GM12891 (cell line): ENCODE measurements at regions not wholly inside any gene's neighbourhood (a gene's known extent, or its start where the extent isn't known, plus 50 kb on each side); places are given as distances from the start of the nearest gene placed in this dataset.

Source experiments
- DNase-seq: peaks from one replicate; pipeline ENCODE4 v3.0.0; 2011; ENCODE audit warnings: low spot score; ENCODE audit not compliant: insufficient read length
- FAIRE-seq: peaks from 2 replicates; lab custom pipeline; 2011; peaks lifted over from hg19 to GRCh38; lab: Jason Lieb, UNC
- PAX5 ChIP-seq: IDR thresholded peaks from 2 replicates; pipeline ENCODE4 v1.6.1; 2011; ENCODE audit warnings: low read length, moderate library complexity, mild to moderate bottlenecking; ENCODE audit not compliant: insufficient read depth, severe bottlenecking
- POLR2A ChIP-seq: IDR thresholded peaks from 2 replicates; pipeline ENCODE4 v1.6.1; 2011; ENCODE audit warnings: low read depth, low read length, control low read depth
- POLR2AphosphoS5 ChIP-seq: IDR thresholded peaks from 2 replicates; pipeline ENCODE4 v1.6.1; 2011; ENCODE audit warnings: low read depth, low read length, control low read depth
- POU2F2 ChIP-seq: IDR thresholded peaks from 2 replicates; pipeline ENCODE4 v1.6.1; 2011; ENCODE audit warnings: low read depth, mild to moderate bottlenecking, control low read depth, low read length, moderate library complexity
- SPI1 ChIP-seq: IDR thresholded peaks from 2 replicates; pipeline ENCODE4 v1.6.1; 2011; ENCODE audit warnings: low read depth, low read length, control low read depth
- TAF1 ChIP-seq: IDR thresholded peaks from 2 replicates; pipeline ENCODE4 v1.6.1; 2011; ENCODE audit warnings: low read depth, low read length, control low read depth

- TF ChIP-seq POLR2AphosphoS5 (no peak), PAX5 (no peak), TAF1 (no peak), POLR2A (no peak), SPI1 (no peak), POU2F2 (no peak)
- DNase-seq = no peak
- FAIRE-seq = no peak
These were observed 395.8 kb upstream of the PHF14 start for GRCh38 chr7:10577866-10578374.

DNA sequence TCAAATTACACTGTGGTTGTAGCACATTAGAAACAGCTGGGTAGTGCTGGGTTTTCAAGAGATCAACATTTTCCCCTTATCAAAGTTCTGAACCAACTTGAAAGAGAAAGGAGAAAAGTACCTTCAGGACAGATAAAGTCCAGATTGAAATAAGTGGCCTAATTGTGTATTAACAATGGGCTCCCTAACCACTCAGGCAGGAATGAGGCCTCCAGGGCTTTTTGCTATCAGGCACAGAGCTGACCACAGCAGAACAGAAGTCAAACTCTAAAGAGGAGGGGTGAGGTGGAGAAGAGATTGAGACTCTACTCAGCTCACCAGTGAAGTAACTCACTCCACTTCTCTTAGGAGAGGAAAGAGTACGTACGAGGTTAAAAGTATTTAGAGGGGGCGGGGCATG, 394.1 kb upstream of the PHF14 start:
- no peak for FAIRE-seq
- DNase-seq = no peak
- no peak for TF ChIP-seq POU2F2
- TF ChIP-seq TAF1 = no peak
- no peak for TF ChIP-seq POLR2A
- no peak for TF ChIP-seq SPI1
- no peak for TF ChIP-seq POLR2AphosphoS5
- no peak for TF ChIP-seq PAX5

- TF ChIP-seq POU2F2 (no peak), POLR2AphosphoS5 (no peak), TAF1 (no peak), SPI1 (no peak), PAX5 (no peak), POLR2A (no peak)
- DNase-seq = no peak
- FAIRE-seq = no peak
These were observed 388.8 kb upstream of the PHF14 start for GRCh38 chr7:10584886-10585285.

DNA sequence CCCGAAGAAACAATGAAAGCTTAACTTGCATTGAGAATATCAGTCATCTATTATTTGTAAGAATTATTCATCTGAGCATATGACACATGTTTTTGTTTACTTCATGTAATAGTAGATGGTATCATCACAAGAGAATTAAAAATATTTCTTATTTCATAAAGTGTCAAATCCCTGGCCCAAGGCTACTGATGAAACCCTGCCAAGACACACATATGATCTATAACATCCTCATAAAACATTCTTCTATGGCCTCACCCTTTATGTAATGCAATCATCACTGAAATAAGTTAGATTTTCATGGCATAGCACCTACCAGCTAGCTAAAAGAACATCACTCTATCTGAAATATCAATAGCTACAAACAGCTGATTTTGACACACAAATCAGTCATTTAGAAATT, 385.6 kb upstream of the PHF14 start:
- TF ChIP-seq POU2F2 (no peak), POLR2AphosphoS5 (no peak)
- DNase-seq = no peak
- no peak for FAIRE-seq

DNA sequence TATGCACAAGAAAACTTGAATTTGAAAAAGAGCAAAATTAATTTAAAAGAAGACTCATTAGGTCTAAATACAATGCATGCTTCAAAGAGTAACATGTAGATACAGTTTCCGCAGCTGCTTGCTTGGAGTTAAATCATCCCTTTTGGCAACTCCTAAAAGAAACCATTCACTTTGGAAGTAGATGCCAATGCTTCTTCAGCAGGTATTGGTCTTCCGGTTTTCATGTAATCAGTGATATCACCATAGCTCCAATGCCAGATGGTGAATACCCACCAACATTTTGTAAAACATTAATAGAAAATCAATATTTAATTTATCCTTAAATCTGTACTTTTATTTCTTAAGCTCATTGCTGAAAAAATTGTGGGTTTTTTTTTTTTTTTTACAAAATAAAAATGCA, 381.1 kb upstream of the PHF14 start:
- DNase-seq (no peak), FAIRE-seq (no peak)
- TF ChIP-seq SPI1 (no peak), POLR2A (no peak), POLR2AphosphoS5 (no peak), POU2F2 (no peak), TAF1 (no peak), PAX5 (no peak)

- no peak for FAIRE-seq
- TF ChIP-seq POLR2AphosphoS5 = no peak
- TF ChIP-seq SPI1 = no peak
- TF ChIP-seq POLR2A = no peak
- TF ChIP-seq PAX5 = no peak
- TF ChIP-seq POU2F2 = no peak
- no peak for TF ChIP-seq TAF1
- no peak for DNase-seq
These were observed 380.6 kb upstream of the PHF14 start for GRCh38 chr7:10593080-10593479.

DNA sequence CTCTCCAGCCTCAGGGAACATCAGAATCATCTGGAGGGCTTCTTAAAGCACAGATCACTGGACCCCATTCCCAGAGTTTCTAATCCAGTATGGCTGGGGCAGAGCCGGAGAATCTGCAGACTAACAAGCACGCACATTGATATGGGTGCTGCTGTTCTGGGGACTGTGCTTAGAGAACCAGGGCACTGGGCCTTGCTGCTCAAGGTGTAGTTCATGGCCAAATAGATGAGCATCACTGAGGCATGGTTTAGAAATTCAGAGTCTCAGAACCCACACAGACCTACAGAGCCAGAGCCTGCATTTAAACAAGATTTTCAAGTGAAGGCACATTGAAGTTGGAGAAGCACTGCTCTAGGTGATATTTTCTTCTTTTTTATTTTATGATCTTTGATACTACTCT, 376.8 kb upstream of the PHF14 start:
- DNase-seq (no peak), FAIRE-seq (no peak)

GRCh38 chr7:10604128-10604527, 369.5 kb upstream of the PHF14 start:
- FAIRE-seq (no peak), DNase-seq (no peak)
- TF ChIP-seq POU2F2 (no peak), PAX5 (no peak), POLR2AphosphoS5 (no peak), SPI1 (no peak), TAF1 (no peak), POLR2A (no peak)

More for the DNA sequence above, 376.8 kb upstream of the PHF14 start:
- TF ChIP-seq POLR2AphosphoS5 (no peak), POU2F2 (no peak), SPI1 (no peak), TAF1 (no peak), POLR2A (no peak), PAX5 (no peak)

GRCh38 chr7:10612950-10613349, 360.7 kb upstream of the PHF14 start:
- TF ChIP-seq SPI1 = no peak
- no peak for TF ChIP-seq POLR2A
- TF ChIP-seq POU2F2 = no peak
- DNase-seq = no peak
- no peak for FAIRE-seq

DNA sequence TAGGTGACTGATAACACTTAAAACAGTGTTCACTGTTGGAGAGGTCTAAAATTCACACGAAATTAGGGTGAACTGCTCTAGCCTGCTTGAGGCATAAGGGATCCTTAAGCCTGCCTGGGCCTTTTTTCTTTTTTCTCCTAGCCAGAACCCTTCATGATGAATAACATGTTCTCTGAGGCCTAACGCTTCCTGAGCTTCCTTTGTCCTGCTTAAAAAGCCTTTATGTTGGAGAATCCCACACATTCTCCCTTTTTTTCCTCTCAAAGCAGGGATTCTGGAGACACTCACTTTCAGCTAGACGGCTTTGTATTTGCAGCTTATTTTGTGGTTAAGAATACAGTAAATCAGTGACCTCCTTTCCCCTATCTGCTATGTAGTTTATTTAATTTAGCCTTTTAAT, 354.7 kb upstream of the PHF14 start:
- no peak for TF ChIP-seq POLR2AphosphoS5
- TF ChIP-seq PAX5 = no peak
- TF ChIP-seq POLR2A = no peak
- TF ChIP-seq TAF1 = no peak
- TF ChIP-seq POU2F2 = no peak
- DNase-seq (no peak), FAIRE-seq (no peak)
